Astrocyte (in vitro differentiated cells and primary cell): ENCODE measurements at regions not wholly inside any gene's neighbourhood (a gene's known extent, or its start where the extent isn't known, plus 50 kb on each side); places are given as distances from the start of the nearest gene placed in this dataset.

Source experiments
- CTCF ChIP-seq: IDR thresholded peaks from 2 replicates; pipeline ENCODE4 v1.5.1; 2011; ENCODE audit warnings: low read depth, mild to moderate bottlenecking, inconsistent platforms, low read length, moderate library complexity; ENCODE audit not compliant: insufficient read depth
- EZH2 ChIP-seq: IDR thresholded peaks from 2 replicates; pipeline ENCODE4 v1.6.1; 2012; ENCODE audit warnings: mild to moderate bottlenecking, low read length, inconsistent platforms; ENCODE audit not compliant: insufficient read depth

- TF ChIP-seq CTCF (no peak), EZH2 (no peak)
These were observed 280.5 kb downstream of the NSG2 start for GRCh38 chr5:174325961-174326360.
